Activated T-cell treated with anti-CD3 and anti-CD28 coated beads, Interleukin-2, amount 50 U/mL, for 4 hours (primary cell): ENCODE measurements at regions not wholly inside any gene's neighbourhood (a gene's known extent, or its start where the extent isn't known, plus 50 kb on each side); places are given as distances from the start of the nearest gene placed in this dataset.

Experiments
- ATAC-seq, 2 donors: fragments of 200-7000 bp; cut with Tn5 transposase; one replicate each; pipeline ENCODE4 v1.10.0; 2021
- DNase-seq: peaks from one replicate; pipeline ENCODE4 v3.0.0-alpha.2; 2020
- H3K27me3 Mint-ChIP-seq: one replicate; pipeline ENCODE4 v1.8.0; 2021; ENCODE audit warnings: low read depth, mixed read lengths
- H3K36me3 Mint-ChIP-seq: one replicate; pipeline ENCODE4 v1.8.0; 2022; ENCODE audit warnings: mixed read lengths; ENCODE audit not compliant: insufficient read depth
- H3K4me1 Mint-ChIP-seq: one replicate; pipeline ENCODE4 v1.8.0; 2021; ENCODE audit warnings: low read depth, mixed read lengths
- H3K4me3 Mint-ChIP-seq: one replicate; pipeline ENCODE4 v1.8.0; 2021; ENCODE audit warnings: mild to moderate bottlenecking, moderate library complexity, mixed read lengths
- H3K9me3 Mint-ChIP-seq: one replicate; pipeline ENCODE4 v1.8.0; 2021; ENCODE audit warnings: mixed read lengths

GRCh38 chr12:14260011-14260993 is 105.2 kb upstream of the ATF7IP start:
- Mint-ChIP-seq H3K9me3 (peaks cover 15% of the 10 kb centered on the region), H3K36me3 (no peaks in the 10 kb centered on the region), H3K27me3 (no peaks in the 10 kb centered on the region), H3K4me3 (no peak overlapping the region), H3K4me1 (peaks cover 37% of the 10 kb centered on the region)
- ATAC-seq (no peak), DNase-seq (no peak)

GRCh38 chr12:14261096-14261495 is 104.4 kb upstream of the ATF7IP start:
- ATAC-seq (no peak), DNase-seq (no peak)
- no peaks in the 10 kb centered on the region for H3K27me3 Mint-ChIP-seq
- no peak overlapping the region for H3K4me3 Mint-ChIP-seq
- H3K4me1 Mint-ChIP-seq, result peaks cover 29% of the 10 kb centered on the region
- H3K36me3 Mint-ChIP-seq, result no peaks in the 10 kb centered on the region
- peaks cover 15% of the 10 kb centered on the region for H3K9me3 Mint-ChIP-seq

GRCh38 chr12:14261861-14262260 is 103.6 kb upstream of the ATF7IP start:
- DNase-seq, result no peak
- Mint-ChIP-seq H3K9me3 (peaks cover 15% of the 10 kb centered on the region), H3K27me3 (no peaks in the 10 kb centered on the region), H3K4me1 (peaks cover 22% of the 10 kb centered on the region), H3K36me3 (no peaks in the 10 kb centered on the region), H3K4me3 (no peak overlapping the region)
- no peak for ATAC-seq

GRCh38 chr12:14262771-14263511 is 102.5 kb upstream of the ATF7IP start:
- DNase-seq (no peak), ATAC-seq (no peak)
- peaks cover 15% of the 10 kb centered on the region for H3K9me3 Mint-ChIP-seq
- H3K4me3 Mint-ChIP-seq, result no peak overlapping the region
- H3K36me3 Mint-ChIP-seq, result no peaks in the 10 kb centered on the region
- no peaks in the 10 kb centered on the region for H3K27me3 Mint-ChIP-seq
- H3K4me1 Mint-ChIP-seq, result peaks cover 11% of the 10 kb centered on the region

- Mint-ChIP-seq H3K36me3 (no peaks in the 10 kb centered on the region), H3K9me3 (peaks cover 9% of the 10 kb centered on the region), H3K4me1 (peaks cover 3% of the 10 kb centered on the region), H3K27me3 (no peaks in the 10 kb centered on the region), H3K4me3 (no peak overlapping the region)
- no peak for ATAC-seq
- no peak for DNase-seq
Observed at GRCh38 chr12:14263742-14264141, 101.7 kb upstream of the ATF7IP start.

- DNase-seq (no peak), ATAC-seq (no peak)
- no peaks in the 10 kb centered on the region for H3K36me3 Mint-ChIP-seq
- no peak overlapping the region for H3K4me3 Mint-ChIP-seq
- peaks cover 7% of the 10 kb centered on the region for H3K9me3 Mint-ChIP-seq
- peaks cover 3% of the 10 kb centered on the region for H3K4me1 Mint-ChIP-seq
- no peaks in the 10 kb centered on the region for H3K27me3 Mint-ChIP-seq
Observed at GRCh38 chr12:14264316-14264715, 101.2 kb upstream of the ATF7IP start.

GRCh38 chr12:14264778-14265177 is 100.7 kb upstream of the ATF7IP start:
- H3K27me3 Mint-ChIP-seq, result no peaks in the 10 kb centered on the region
- H3K36me3 Mint-ChIP-seq, result no peaks in the 10 kb centered on the region
- DNase-seq (no peak), ATAC-seq (no peak)
- no peak overlapping the region for H3K4me3 Mint-ChIP-seq
- H3K9me3 Mint-ChIP-seq, result peaks cover 10% of the 10 kb centered on the region
- H3K4me1 Mint-ChIP-seq, result peaks cover 3% of the 10 kb centered on the region

- H3K36me3 Mint-ChIP-seq, result peaks cover 2% of the 10 kb centered on the region
- no peak overlapping the region for H3K4me3 Mint-ChIP-seq
- H3K4me1 Mint-ChIP-seq, result peaks cover 3% of the 10 kb centered on the region
- no peak for ATAC-seq
- DNase-seq, result no peak
- peaks cover 17% of the 10 kb centered on the region for H3K9me3 Mint-ChIP-seq
- no peaks in the 10 kb centered on the region for H3K27me3 Mint-ChIP-seq
Observed at GRCh38 chr12:14268120-14268515, 97.4 kb upstream of the ATF7IP start.

- DNase-seq (no peak), ATAC-seq (no peak)
- Mint-ChIP-seq H3K4me1 (peaks cover 7% of the 10 kb centered on the region), H3K36me3 (peaks cover 2% of the 10 kb centered on the region), H3K27me3 (no peaks in the 10 kb centered on the region), H3K4me3 (no peak overlapping the region), H3K9me3 (peaks cover 12% of the 10 kb centered on the region)
Observed at GRCh38 chr12:14270392-14270791, 95.1 kb upstream of the ATF7IP start.

- H3K27me3 Mint-ChIP-seq, result no peaks in the 10 kb centered on the region
- no peak for ATAC-seq
- no peak for DNase-seq
Observed at GRCh38 chr12:14272956-14273912, 92.2 kb upstream of the ATF7IP start.

GRCh38 chr12:14273913-14274311 is 91.6 kb upstream of the ATF7IP start:
- ATAC-seq, result no peak

More at GRCh38 chr12:14272956-14273912, 92.2 kb upstream of the ATF7IP start:
- peaks cover 2% of the 10 kb centered on the region for H3K36me3 Mint-ChIP-seq
- peaks cover 11% of the 10 kb centered on the region for H3K4me1 Mint-ChIP-seq
- no peak overlapping the region for H3K4me3 Mint-ChIP-seq
- peaks cover 12% of the 10 kb centered on the region for H3K9me3 Mint-ChIP-seq

GRCh38 chr12:14275111-14275510 is 90.4 kb upstream of the ATF7IP start:
- ATAC-seq (no peak), DNase-seq (no peak)
- Mint-ChIP-seq H3K4me1 (peaks cover 15% of the 10 kb centered on the region), H3K9me3 (peaks cover 6% of the 10 kb centered on the region), H3K27me3 (no peaks in the 10 kb centered on the region), H3K4me3 (no peak overlapping the region), H3K36me3 (peaks cover 2% of the 10 kb centered on the region)

More at GRCh38 chr12:14273913-14274311, 91.6 kb upstream of the ATF7IP start:
- H3K27me3 Mint-ChIP-seq, result no peaks in the 10 kb centered on the region
- H3K4me1 Mint-ChIP-seq, result peaks cover 11% of the 10 kb centered on the region
- H3K36me3 Mint-ChIP-seq, result peaks cover 2% of the 10 kb centered on the region
- H3K4me3 Mint-ChIP-seq, result no peak overlapping the region
- DNase-seq, result no peak
- H3K9me3 Mint-ChIP-seq, result peaks cover 12% of the 10 kb centered on the region

GRCh38 chr12:14275886-14276285 is 89.6 kb upstream of the ATF7IP start:
- ATAC-seq (no peak), DNase-seq (no peak)
- H3K27me3 Mint-ChIP-seq, result no peaks in the 10 kb centered on the region
- H3K4me1 Mint-ChIP-seq, result peaks cover 19% of the 10 kb centered on the region
- H3K36me3 Mint-ChIP-seq, result peaks cover 3% of the 10 kb centered on the region
- no peak overlapping the region for H3K4me3 Mint-ChIP-seq
- H3K9me3 Mint-ChIP-seq, result peaks cover 5% of the 10 kb centered on the region
